Lower lobe of right lung (tissue), 2 donors: ENCODE measurements at regions not wholly inside any gene's neighbourhood (a gene's known extent, or its start where the extent isn't known, plus 50 kb on each side); places are given as distances from the start of the nearest gene placed in this dataset.

Source experiments
- ATAC-seq, 2 donors: fragments of 200-7000 bp; cut with Tn5 transposase; one replicate each; pipeline ENCODE4 v1.9.1; 2020 to 2022; ENCODE audit warnings: mild to moderate bottlenecking in 2 of 2, moderate library complexity in 2 of 2
- DNase-seq: peaks from one replicate; pipeline ENCODE4 v3.0.0-alpha.2; 2020
- H3K27ac ChIP-seq: fragments of 200-600 bp; one replicate; pipeline ENCODE4 v1.8.0; 2022
- H3K27me3 ChIP-seq: fragments of 200-600 bp; one replicate; pipeline ENCODE4 v1.8.0; 2022; ENCODE audit warnings: low read depth
- H3K36me3 ChIP-seq: fragments of 200-600 bp; one replicate; pipeline ENCODE4 v1.8.0; 2022; ENCODE audit warnings: mild to moderate bottlenecking
- H3K4me1 ChIP-seq: fragments of 200-600 bp; one replicate; pipeline ENCODE4 v1.8.0; 2022
- H3K4me3 ChIP-seq: fragments of 200-600 bp; one replicate; pipeline ENCODE4 v1.8.0; 2022; ENCODE audit warnings: mild to moderate bottlenecking
- H3K9me3 ChIP-seq: fragments of 200-600 bp; one replicate; pipeline ENCODE4 v1.8.0; 2022
- intact Hi-C: fragments of 100-400 bp; cut with DNase I; formaldehyde crosslinking; loops from one replicate; pipeline ENCODE4 v1.11.0; 2022
- TF ChIP-seq, protein P1 (sequence below): fragments of 200-600 bp; IDR thresholded peaks from one replicate; pipeline ENCODE4 v1.8.0; 2022; ENCODE audit warnings: antibody characterized with exemption, mild to moderate bottlenecking
- donor health status: DM: no; HTN: yes; CAD: no; lungs with severe emphysema.

DNA sequence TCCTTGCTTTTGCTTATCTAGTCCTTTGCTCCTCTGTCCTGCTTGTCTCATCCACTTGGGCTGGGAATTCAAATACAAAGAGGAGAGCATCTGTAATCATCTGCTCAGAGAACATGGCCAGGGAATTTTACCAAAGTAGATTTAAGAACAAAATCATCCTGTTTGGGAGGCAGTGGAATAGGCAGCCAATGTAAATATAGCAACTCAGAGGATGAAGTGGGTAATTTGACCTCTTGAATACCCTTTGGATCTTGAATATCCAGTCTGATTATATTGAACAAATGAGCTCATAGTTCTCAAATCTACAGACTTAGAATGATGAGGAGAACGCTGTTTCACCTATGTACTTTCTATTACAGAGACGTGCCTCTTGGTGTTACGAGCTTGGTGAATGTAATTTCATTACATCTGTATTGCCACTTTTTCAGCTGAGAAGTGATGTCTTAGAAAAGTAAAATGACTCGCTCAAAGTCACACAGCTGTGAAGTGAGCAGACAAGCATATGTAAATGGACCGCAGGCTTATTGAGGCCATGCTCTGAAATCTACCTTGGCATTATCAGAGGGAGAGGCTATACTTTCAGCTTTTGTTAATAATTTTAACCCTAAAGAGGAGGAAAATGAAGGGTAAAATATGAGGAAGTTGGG, 266.3 kb downstream of the MTX2 start:
- DNase-seq (no peak), ATAC-seq (peak in 1 of 2 donors; percentile 59)
- Histone ChIP-seq H3K4me1 (no peaks in the 10 kb centered on the region), H3K4me3 (no peak overlapping the region), H3K9me3 (no peaks in the 10 kb centered on the region), H3K27me3 (no peaks in the 10 kb centered on the region), H3K36me3 (no peaks in the 10 kb centered on the region), H3K27ac (no peak overlapping the region)
- intact Hi-C loops = no loop called here
- TF ChIP-seq, protein P1, sequence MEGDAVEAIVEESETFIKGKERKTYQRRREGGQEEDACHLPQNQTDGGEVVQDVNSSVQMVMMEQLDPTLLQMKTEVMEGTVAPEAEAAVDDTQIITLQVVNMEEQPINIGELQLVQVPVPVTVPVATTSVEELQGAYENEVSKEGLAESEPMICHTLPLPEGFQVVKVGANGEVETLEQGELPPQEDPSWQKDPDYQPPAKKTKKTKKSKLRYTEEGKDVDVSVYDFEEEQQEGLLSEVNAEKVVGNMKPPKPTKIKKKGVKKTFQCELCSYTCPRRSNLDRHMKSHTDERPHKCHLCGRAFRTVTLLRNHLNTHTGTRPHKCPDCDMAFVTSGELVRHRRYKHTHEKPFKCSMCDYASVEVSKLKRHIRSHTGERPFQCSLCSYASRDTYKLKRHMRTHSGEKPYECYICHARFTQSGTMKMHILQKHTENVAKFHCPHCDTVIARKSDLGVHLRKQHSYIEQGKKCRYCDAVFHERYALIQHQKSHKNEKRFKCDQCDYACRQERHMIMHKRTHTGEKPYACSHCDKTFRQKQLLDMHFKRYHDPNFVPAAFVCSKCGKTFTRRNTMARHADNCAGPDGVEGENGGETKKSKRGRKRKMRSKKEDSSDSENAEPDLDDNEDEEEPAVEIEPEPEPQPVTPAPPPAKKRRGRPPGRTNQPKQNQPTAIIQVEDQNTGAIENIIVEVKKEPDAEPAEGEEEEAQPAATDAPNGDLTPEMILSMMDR = no peak

- intact Hi-C loops = no loop called here
- H3K4me3 ChIP-seq = no peak overlapping the region
- no peak overlapping the region for H3K27ac ChIP-seq
- DNase-seq (no peak), ATAC-seq (no peak)
- H3K36me3 ChIP-seq = no peaks in the 10 kb centered on the region
- H3K9me3 ChIP-seq = no peaks in the 10 kb centered on the region
- TF ChIP-seq, protein P1 = no peak
- H3K4me1 ChIP-seq = no peaks in the 10 kb centered on the region
- H3K27me3 ChIP-seq = no peaks in the 10 kb centered on the region
Measured at GRCh38 chr2:176536439-176537133, 267.3 kb downstream of the MTX2 start.

DNA sequence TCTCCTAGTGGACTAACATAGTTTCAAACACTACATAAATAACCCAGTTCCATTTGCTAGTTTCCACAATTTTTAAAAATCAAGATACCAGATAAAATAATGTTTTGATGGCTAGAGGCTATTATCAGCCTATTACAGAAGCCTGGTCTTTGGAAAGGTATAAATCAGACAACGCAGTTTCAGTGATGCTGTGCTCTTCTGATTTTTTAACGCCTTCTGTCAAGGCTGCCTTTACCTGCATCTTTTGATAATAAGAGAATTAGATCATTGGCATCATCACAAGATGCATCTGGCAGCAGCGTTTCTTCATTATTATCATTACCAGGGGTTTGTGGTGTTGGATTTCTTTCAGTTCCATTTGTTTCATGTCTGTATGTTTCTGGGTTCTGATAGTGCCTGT, 268.7 kb downstream of the MTX2 start:
- no peak for ATAC-seq
- no peak for DNase-seq
- Histone ChIP-seq H3K27ac (no peak overlapping the region), H3K27me3 (no peaks in the 10 kb centered on the region), H3K4me1 (no peaks in the 10 kb centered on the region), H3K36me3 (no peaks in the 10 kb centered on the region), H3K4me3 (no peak overlapping the region), H3K9me3 (no peaks in the 10 kb centered on the region)
- TF ChIP-seq, protein P1 = no peak
- intact Hi-C loops = no loop called here

DNA sequence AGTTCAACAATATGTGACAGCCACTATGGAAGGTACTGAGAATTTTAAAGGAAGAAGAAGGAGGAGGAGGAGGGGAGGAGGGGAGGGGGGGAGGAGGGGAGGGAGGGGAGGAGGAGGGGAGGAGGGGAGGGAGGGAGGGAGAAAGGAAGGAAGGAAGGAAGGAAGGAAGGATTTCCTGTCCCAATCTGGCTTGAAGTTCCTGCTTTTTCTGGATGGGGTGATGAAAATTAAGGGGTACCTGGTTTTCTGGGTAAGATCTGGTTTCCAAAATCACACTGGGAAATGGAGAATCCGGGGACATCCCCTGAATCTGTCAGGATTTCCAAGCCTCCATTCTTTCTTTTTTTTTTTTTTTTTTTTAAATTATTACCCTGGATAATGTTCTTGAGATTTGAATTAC, 271.8 kb downstream of the MTX2 start:
- TF ChIP-seq, protein P1 = no peak
- ATAC-seq = no peak
- intact Hi-C loops = no loop called here
- Histone ChIP-seq H3K27ac (no peak overlapping the region), H3K27me3 (no peaks in the 10 kb centered on the region), H3K4me1 (no peaks in the 10 kb centered on the region), H3K36me3 (no peaks in the 10 kb centered on the region), H3K9me3 (no peaks in the 10 kb centered on the region), H3K4me3 (no peak overlapping the region)
- no peak for DNase-seq

DNA sequence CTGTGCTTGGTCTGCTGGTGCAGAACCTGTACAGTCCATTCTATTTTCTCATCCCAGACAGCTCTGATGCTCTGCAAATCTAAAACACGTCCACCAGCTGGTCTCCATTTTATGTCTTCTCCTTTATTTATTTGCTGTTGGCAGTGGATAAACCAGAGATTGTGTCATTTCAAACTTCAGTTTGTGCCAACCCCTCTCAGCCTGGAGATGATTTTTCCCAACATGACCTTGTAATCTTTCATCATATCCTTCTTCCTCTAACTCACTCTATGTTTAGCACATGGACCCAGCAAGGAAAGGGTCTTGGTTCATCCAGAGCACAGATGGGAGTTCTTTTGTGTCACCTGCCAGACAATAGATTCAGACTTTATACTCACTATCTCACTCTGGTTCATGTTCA, 273.2 kb downstream of the MTX2 start:
- Histone ChIP-seq H3K27ac (no peak overlapping the region), H3K36me3 (no peaks in the 10 kb centered on the region), H3K4me1 (no peaks in the 10 kb centered on the region), H3K4me3 (no peak overlapping the region), H3K9me3 (no peaks in the 10 kb centered on the region), H3K27me3 (no peaks in the 10 kb centered on the region)
- ATAC-seq = no peak
- intact Hi-C loops = no loop called here
- TF ChIP-seq, protein P1 = no peak
- no peak for DNase-seq
